ENCODE measurements at regions not wholly inside any gene's neighbourhood (a gene's known extent, or its start where the extent isn't known, plus 50 kb on each side); places are given as distances from the start of the nearest gene placed in this dataset.

DNA sequence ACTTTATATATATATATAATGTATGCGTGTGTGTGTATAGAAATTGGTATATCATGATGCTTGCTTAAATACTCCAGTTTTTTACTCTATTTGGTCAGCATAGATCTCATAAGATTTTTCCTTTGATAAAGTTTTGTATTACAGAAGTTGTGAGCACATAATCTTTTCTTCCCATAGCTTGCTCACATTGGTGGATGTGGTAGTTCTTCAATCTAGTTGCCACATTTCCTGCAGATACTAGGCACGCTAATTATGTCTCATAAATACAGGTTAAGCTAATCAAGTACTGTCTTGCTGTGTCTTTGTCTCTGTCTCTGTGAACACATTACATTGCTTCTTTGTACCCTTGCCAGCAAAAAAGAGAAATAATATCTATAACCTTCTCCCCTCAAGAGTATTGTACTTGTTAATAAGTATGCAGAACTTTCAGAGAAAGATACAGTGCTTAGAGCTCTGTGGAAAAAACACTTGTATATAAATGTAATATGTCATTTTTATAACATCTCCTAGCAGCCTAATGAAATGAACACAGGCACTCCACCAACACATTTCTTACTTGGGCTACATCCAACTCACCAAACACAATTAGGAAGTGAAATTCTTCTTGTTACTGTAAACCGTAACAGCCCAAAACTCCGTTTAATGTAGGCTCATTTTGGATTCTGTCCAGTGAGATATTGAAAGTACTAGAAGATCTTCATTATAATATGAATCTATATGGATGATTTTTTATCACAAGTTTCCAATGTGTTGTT, 306.7 kb upstream of the SLC8A1 start:
- TF ChIP-seq, protein P1, sequence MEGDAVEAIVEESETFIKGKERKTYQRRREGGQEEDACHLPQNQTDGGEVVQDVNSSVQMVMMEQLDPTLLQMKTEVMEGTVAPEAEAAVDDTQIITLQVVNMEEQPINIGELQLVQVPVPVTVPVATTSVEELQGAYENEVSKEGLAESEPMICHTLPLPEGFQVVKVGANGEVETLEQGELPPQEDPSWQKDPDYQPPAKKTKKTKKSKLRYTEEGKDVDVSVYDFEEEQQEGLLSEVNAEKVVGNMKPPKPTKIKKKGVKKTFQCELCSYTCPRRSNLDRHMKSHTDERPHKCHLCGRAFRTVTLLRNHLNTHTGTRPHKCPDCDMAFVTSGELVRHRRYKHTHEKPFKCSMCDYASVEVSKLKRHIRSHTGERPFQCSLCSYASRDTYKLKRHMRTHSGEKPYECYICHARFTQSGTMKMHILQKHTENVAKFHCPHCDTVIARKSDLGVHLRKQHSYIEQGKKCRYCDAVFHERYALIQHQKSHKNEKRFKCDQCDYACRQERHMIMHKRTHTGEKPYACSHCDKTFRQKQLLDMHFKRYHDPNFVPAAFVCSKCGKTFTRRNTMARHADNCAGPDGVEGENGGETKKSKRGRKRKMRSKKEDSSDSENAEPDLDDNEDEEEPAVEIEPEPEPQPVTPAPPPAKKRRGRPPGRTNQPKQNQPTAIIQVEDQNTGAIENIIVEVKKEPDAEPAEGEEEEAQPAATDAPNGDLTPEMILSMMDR (conservative IDR thresholded peaks at IDR 0.05; ENCODE audit: low read depth, low read length) = no peak
- H3K4me3 ChIP-seq (ENCODE audit: low read length) = no peak overlapping the region
- no peak for DNase-seq (ENCODE audit: low read depth)

DNA sequence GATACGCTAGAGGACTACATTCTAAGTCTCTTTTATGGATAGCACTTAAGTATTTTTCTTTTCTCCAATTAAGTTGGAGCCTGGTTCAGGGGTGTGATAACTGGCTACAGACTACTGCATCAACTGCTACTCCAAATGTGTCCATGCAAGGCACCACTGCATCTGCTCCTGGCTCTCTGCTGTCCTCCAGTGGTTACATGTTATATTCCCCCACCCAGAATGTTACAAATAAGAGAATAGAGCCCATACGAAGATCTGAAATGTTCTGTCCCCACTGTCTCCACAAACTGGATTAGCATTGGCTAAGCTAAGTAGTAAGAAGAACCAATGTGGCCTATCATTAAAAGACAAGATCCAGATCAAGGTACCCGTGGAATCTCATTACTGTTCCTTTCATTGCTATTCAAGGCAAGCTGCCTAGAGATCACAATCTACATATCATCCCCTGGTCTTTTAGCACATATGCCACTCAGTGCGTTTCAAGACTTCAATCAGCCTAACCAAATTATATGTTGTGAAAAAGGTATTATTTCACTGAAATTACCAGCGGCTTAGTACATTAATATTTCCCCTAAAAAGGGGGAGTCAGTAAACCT, 308.3 kb upstream of the SLC8A1 start:
- no peak overlapping the region for H3K4me3 ChIP-seq (ENCODE audit: low read length)
- TF ChIP-seq, protein P1 (conservative IDR thresholded peaks at IDR 0.05; ENCODE audit: low read depth, low read length) = peak; percentile 93
- DNase-seq (ENCODE audit: low read depth) = no peak

DNA sequence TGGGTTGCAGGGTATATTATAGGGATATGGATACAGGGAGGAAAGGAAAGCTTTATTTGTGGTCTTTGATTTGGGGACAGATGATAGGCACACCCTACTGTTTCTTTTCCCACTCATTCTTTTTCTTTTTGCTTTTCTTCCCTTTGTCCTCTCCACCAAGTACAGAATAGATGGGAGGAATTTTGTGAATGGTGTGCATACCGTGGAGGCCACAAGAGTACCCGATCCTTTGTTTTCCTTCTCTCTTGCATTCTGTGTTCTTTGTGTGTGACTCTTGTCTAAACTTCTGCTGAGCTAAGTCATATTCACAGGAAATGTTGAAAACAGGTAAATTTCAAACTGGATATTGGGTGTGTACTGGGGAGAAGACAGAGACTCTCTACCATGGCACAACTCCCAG, 321.4 kb upstream of the SLC8A1 start:
- DNase-seq (ENCODE audit: low read depth) = no peak
- H3K4me3 ChIP-seq (ENCODE audit: low read length) = no peak overlapping the region
- TF ChIP-seq, protein P1 (conservative IDR thresholded peaks at IDR 0.05; ENCODE audit: low read depth, low read length) = no peak

DNA sequence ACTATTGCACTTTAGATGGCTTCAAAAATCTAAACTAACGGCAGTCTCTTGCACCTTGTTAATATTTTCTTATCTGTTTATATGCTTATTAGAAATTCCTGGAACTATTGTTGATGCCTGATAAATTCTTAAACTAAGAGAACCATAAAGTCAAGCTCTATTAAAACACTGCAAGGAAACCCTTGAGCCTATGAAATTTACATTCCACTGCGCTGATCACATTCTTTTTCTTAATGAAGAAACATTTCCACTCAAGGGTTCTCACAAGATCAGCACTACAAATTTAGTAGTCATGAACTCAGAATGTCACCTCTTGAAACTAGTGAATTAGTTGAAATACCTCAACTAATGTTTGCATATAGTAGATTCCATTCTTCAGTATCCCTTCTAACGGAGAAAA, 331.8 kb upstream of the SLC8A1 start:
- no peak overlapping the region for H3K4me3 ChIP-seq (ENCODE audit: low read length)
- TF ChIP-seq, protein P1 (conservative IDR thresholded peaks at IDR 0.05; ENCODE audit: low read depth, low read length) = no peak
- no peak for DNase-seq (ENCODE audit: low read depth)

DNA sequence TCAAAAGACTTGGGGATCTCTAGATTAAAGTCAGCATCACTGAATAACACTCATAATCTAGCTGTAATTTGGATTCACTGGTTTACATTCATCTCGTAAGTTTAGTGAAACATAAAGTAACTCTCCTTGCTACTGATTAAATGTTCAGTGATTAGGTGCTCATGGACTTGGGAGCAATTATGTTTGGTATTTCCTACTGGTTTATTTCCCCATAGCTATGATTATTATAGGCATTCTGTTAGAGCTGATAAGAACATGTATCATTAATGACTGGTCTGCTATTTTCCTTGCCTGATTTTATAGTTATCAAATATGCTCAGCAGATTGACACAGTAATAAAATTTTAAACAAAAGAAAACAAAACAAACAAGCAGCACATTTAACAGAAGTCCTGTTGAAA, 334.7 kb upstream of the SLC8A1 start:
- DNase-seq (ENCODE audit: low read depth) = no peak
- TF ChIP-seq, protein P1 (conservative IDR thresholded peaks at IDR 0.05; ENCODE audit: low read depth, low read length) = no peak
- no peak overlapping the region for H3K4me3 ChIP-seq (ENCODE audit: low read length)

DNA sequence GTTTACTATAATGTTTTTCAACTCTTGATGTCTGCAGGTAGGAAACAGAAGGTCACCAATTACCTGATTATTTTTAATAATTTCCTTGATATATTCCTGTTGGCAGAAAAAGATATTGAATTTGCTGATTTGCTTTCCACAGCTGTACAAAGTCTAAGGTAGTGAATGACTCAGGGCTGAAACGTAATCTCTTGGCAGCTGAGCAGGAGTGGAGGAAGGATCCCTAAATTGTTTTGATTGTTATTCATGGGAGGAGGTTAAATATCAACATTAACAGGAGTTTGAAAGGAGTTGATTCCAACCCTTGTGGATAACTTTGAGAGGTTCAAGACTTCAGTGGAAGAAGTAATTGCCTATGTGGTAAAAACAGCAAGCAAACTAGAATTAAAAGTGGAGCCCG, 345.2 kb upstream of the SLC8A1 start:
- TF ChIP-seq, protein P1 (conservative IDR thresholded peaks at IDR 0.05; ENCODE audit: low read depth, low read length) = no peak
- no peak for DNase-seq (ENCODE audit: low read depth)
- H3K4me3 ChIP-seq (ENCODE audit: low read length) = no peak overlapping the region

DNA sequence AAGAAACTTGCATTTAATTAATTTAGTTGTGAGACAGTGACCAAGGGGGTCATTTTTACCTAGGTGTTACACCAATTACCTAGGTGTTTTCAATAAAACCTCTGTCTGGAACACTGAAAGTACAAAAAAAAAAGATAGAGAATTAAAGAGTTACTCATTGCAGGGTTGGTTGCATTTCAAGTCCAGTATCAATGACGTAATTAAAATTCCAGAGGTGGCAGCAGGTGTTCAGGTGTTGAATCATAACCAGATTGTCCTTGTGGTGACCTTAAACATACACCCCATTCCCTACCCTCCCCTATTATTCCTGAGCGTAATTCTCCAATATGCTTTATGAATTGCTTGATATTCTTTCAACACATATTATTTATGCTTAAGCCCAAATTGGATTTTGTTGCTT, 352.0 kb upstream of the SLC8A1 start:
- no peak for DNase-seq (ENCODE audit: low read depth)
- TF ChIP-seq, protein P1 (conservative IDR thresholded peaks at IDR 0.05; ENCODE audit: low read depth, low read length) = no peak
- H3K4me3 ChIP-seq (ENCODE audit: low read length) = no peak overlapping the region

Data from retinal pigment epithelial cell (primary cell).